Smooth muscle cell (in vitro differentiated cells): ENCODE measurements at regions not wholly inside any gene's neighbourhood (a gene's known extent, or its start where the extent isn't known, plus 50 kb on each side); places are given as distances from the start of the nearest gene placed in this dataset.
"Not testable (repeated sequence)": the region's sequence is repeated elsewhere in the genome, so short reads cannot be mapped to it uniquely, and the experiment has no call there.

Experiments used
- DNase-seq: peaks from one replicate; lab custom pipeline; 2025; ENCODE audit not compliant: unreplicated experiment; lab: John Stamatoyannopoulos, UW
- H2AFZ ChIP-seq: fragments of 200-600 bp; sonication (generic); 2 replicates; pipeline ENCODE4 v1.6.0; 2016; ENCODE audit warnings: antibody characterized with exemption, low read depth, mild to moderate bottlenecking
- H3F3A ChIP-seq: fragments of 200-600 bp; sonication (generic); 2 replicates; pipeline ENCODE4 v1.6.0; 2017; ENCODE audit warnings: antibody characterized with exemption, low read depth
- H3K27ac ChIP-seq: fragments of 200-600 bp; sonication (generic); 2 replicates; pipeline ENCODE4 v1.5.1; 2016; ENCODE audit warnings: low read depth, mild to moderate bottlenecking
- H3K27me3 ChIP-seq: fragments of 200-600 bp; sonication (generic); 2 replicates; pipeline ENCODE4 v1.6.1; 2016; ENCODE audit warnings: low read depth, mild to moderate bottlenecking
- H3K36me3 ChIP-seq: fragments of 200-600 bp; sonication (generic); 2 replicates; pipeline ENCODE4 v1.5.1; 2016; ENCODE audit warnings: low read depth
- H3K4me1 ChIP-seq: fragments of 200-600 bp; sonication (generic); 2 replicates; pipeline ENCODE4 v1.5.1; 2016; ENCODE audit warnings: low read depth
- H3K4me2 ChIP-seq: fragments of 200-600 bp; sonication (generic); 2 replicates; pipeline ENCODE4 v1.6.0; 2016; ENCODE audit warnings: mild to moderate bottlenecking
- H3K4me3 ChIP-seq: fragments of 200-600 bp; sonication (generic); 2 replicates; pipeline ENCODE4 v1.5.1; 2016; ENCODE audit warnings: mild to moderate bottlenecking
- H3K79me2 ChIP-seq: fragments of 200-600 bp; sonication (generic); 2 replicates; pipeline ENCODE4 v1.6.0; 2016; ENCODE audit warnings: low read depth, mild to moderate bottlenecking
- H3K9ac ChIP-seq: fragments of 200-600 bp; sonication (generic); 2 replicates; pipeline ENCODE4 v1.6.0; 2016; ENCODE audit warnings: low read depth
- H3K9me3 ChIP-seq: fragments of 200-600 bp; sonication (generic); replicated peaks from 2 replicates; pipeline ENCODE4 v1.5.1; 2016; ENCODE audit warnings: low read depth
- H4K20me1 ChIP-seq: fragments of 200-600 bp; sonication (generic); 2 replicates; pipeline ENCODE4 v1.6.0; 2016; ENCODE audit warnings: low read depth
- WGBS: methylation state at CpG from one replicate; pipeline ENCODE4 v1.1.7; 2016; ENCODE audit warnings: low lambda C conversion rate; 5-methylcytosine and 5-hydroxymethylcytosine counted together

DNA sequence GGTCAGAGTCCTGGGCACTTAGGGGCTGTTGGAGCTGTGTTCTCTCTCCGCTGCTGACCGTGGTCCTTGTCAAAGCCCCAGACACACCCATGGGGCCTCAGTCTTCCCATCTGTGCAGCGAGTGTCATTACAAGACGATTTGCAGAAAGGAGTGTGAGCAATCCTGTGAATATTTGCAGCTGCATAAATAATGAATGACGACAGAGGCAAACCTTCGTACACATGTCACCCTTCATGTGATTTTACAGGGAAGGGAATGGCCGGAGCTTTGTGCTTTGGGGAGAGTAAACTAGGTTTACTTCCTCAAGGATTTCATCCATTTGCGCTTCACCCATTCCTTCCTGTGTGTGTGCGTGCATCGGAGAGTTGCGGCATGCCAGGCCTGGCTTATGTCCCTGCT is 370.8 kb upstream of the SOX1 start:
- not testable (repeated sequence) for H3K9me3 ChIP-seq

DNA sequence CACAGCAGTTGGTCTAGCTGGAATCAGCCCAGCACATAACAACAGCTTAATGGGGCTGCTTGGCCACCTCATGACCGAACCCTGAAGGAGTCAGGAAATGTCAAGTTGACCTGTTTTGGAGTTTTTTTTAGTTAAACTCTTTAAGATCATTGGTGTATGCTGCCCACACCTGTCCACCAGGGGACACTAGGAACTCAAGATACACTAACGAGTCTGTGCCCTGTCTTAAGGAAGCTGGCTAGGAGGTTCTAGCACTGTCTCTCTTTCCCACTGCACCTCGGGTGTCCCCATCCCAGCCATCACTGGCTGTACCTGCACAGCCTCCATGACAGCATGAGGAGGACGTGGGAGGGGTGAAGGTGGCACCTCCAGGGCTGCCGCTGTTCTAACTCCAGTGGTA is 364.9 kb upstream of the SOX1 start:
- not testable (repeated sequence) for H3K9ac ChIP-seq, H3K27me3 ChIP-seq, H3K4me1 ChIP-seq, H3K79me2 ChIP-seq, H3K36me3 ChIP-seq, H3K27ac ChIP-seq, H3K4me3 ChIP-seq, DNase-seq, H3F3A ChIP-seq, H4K20me1 ChIP-seq, H3K4me2 ChIP-seq, H3K9me3 ChIP-seq, H2AFZ ChIP-seq
- whole genome bisulfite sequencing = no CpG with 5 or more reads among the region's 5 CpGs

More for the DNA sequence above, 370.8 kb upstream of the SOX1 start:
- H3K4me1 ChIP-seq, DNase-seq, H3K36me3 ChIP-seq, H3K27ac ChIP-seq, H4K20me1 ChIP-seq, H3K9ac ChIP-seq, H3K4me3 ChIP-seq, H3F3A ChIP-seq, H3K79me2 ChIP-seq, H3K4me2 ChIP-seq, H3K27me3 ChIP-seq, H2AFZ ChIP-seq: not testable (repeated sequence)
- no CpG with 5 or more reads among the region's 11 CpGs for WGBS
